Trophoblast cell (in vitro differentiated cells and primary cell): ENCODE measurements at regions not wholly inside any gene's neighbourhood (a gene's known extent, or its start where the extent isn't known, plus 50 kb on each side); places are given as distances from the start of the nearest gene placed in this dataset.

Experiments used
- DNase-seq, 2 donors: peaks; one replicate each; pipeline ENCODE4 v3.0.0-alpha.2; 2016
- H2AFZ ChIP-seq: 2 replicates; pipeline ENCODE4 v1.6.1; 2013; ENCODE audit warnings: low read length, moderate library complexity, mild to moderate bottlenecking; ENCODE audit not compliant: insufficient read depth, poor library complexity
- H2AK5ac ChIP-seq: 2 replicates; pipeline ENCODE4 v1.6.1; 2013; ENCODE audit warnings: mild to moderate bottlenecking, low read length
- H2BK120ac ChIP-seq: 2 replicates; pipeline ENCODE4 v1.6.1; 2013; ENCODE audit warnings: low read length, mild to moderate bottlenecking, moderate library complexity; ENCODE audit not compliant: insufficient read depth, poor library complexity
- H2BK12ac ChIP-seq: 2 replicates; pipeline ENCODE4 v1.6.1; 2013; ENCODE audit warnings: mild to moderate bottlenecking, low read length, moderate library complexity
- H2BK5ac ChIP-seq: 2 replicates; pipeline ENCODE4 v1.6.1; 2013; ENCODE audit warnings: low read length, low read depth, moderate library complexity, mild to moderate bottlenecking; ENCODE audit not compliant: poor library complexity
- H3K14ac ChIP-seq: 2 replicates; pipeline ENCODE4 v1.6.1; 2013; ENCODE audit warnings: mild to moderate bottlenecking, low read length
- H3K18ac ChIP-seq: 2 replicates; pipeline ENCODE4 v1.6.1; 2013; ENCODE audit warnings: mild to moderate bottlenecking, low read length
- H3K23ac ChIP-seq: 2 replicates; pipeline ENCODE4 v1.6.1; 2013; ENCODE audit warnings: low read length
- H3K27ac ChIP-seq: 2 replicates; pipeline ENCODE4 v1.5.1; 2013; ENCODE audit warnings: low read depth, mild to moderate bottlenecking, inconsistent platforms, low read length, moderate library complexity
- H3K27me3 ChIP-seq: 2 replicates; pipeline ENCODE4 v1.6.1; 2013; ENCODE audit warnings: inconsistent platforms, mild to moderate bottlenecking, low read length, moderate library complexity; ENCODE audit not compliant: insufficient read depth
- H3K36me3 ChIP-seq, 2 experiments: 1 replicate in 1 of 2; 2 replicates in 1 of 2; pipeline ENCODE4 v1.6.1; 2013; ENCODE audit warnings: low read length in 2 of 2, mild to moderate bottlenecking in 2 of 2, moderate library complexity in 1 of 2; ENCODE audit not compliant: insufficient read depth in 2 of 2, control insufficient read depth in 1 of 2
- H3K4ac ChIP-seq: 2 replicates; pipeline ENCODE4 v1.6.1; 2013; ENCODE audit warnings: low read depth, mild to moderate bottlenecking, low read length, moderate library complexity
- H3K4me1 ChIP-seq, 2 experiments: 1 replicate in 1 of 2; 2 replicates in 1 of 2; pipeline ENCODE4 v1.6.1; 2013; ENCODE audit warnings: low read length in 2 of 2, mild to moderate bottlenecking in 2 of 2, moderate library complexity in 1 of 2; ENCODE audit not compliant: insufficient read depth in 2 of 2, control insufficient read depth in 1 of 2
- H3K4me2 ChIP-seq: 2 replicates; pipeline ENCODE4 v1.6.1; 2013; ENCODE audit warnings: inconsistent platforms, mild to moderate bottlenecking, low read length, moderate library complexity
- H3K4me3 ChIP-seq: 2 replicates; pipeline ENCODE4 v1.5.1; 2013; ENCODE audit warnings: mild to moderate bottlenecking, low read depth, low read length, inconsistent platforms
- H3K79me1 ChIP-seq: one replicate; pipeline ENCODE4 v1.6.1; 2013; ENCODE audit warnings: low read length
- H3K79me2 ChIP-seq: 2 replicates; pipeline ENCODE4 v1.6.1; 2013; ENCODE audit warnings: low read length, mild to moderate bottlenecking; ENCODE audit not compliant: control insufficient read depth, insufficient read depth, poor library complexity
- H3K9ac ChIP-seq: 2 replicates; pipeline ENCODE4 v1.6.1; 2013; ENCODE audit warnings: mild to moderate bottlenecking, low read length
- H3K9me3 ChIP-seq: 2 replicates; pipeline ENCODE4 v1.6.1; 2013; ENCODE audit warnings: low read depth, mild to moderate bottlenecking, control low read depth, inconsistent platforms, low read length; ENCODE audit not compliant: insufficient read depth
- H4K12ac ChIP-seq: 2 replicates; pipeline ENCODE4 v1.6.1; 2013; ENCODE audit warnings: low read depth, mild to moderate bottlenecking, low read length, moderate library complexity
- H4K8ac ChIP-seq: 2 replicates; pipeline ENCODE4 v1.6.1; 2013; ENCODE audit warnings: low read depth, mild to moderate bottlenecking, low read length, moderate library complexity
- H4K91ac ChIP-seq: one replicate; pipeline ENCODE4 v1.6.1; 2013; ENCODE audit warnings: low read depth, mild to moderate bottlenecking, low read length, moderate library complexity
- whole genome bisulfite sequencing: extraction: QIAGEN DNeasy Blood & Tissue Kit; methylation state at CpG from one replicate; pipeline ENCODE4 v1.1.7; 2013; ENCODE audit warnings: missing lambda C conversion rate; ENCODE audit not compliant: insufficient read length, insufficient coverage; ENCODE audit errors: extremely low coverage; 5-methylcytosine and 5-hydroxymethylcytosine counted together

DNA sequence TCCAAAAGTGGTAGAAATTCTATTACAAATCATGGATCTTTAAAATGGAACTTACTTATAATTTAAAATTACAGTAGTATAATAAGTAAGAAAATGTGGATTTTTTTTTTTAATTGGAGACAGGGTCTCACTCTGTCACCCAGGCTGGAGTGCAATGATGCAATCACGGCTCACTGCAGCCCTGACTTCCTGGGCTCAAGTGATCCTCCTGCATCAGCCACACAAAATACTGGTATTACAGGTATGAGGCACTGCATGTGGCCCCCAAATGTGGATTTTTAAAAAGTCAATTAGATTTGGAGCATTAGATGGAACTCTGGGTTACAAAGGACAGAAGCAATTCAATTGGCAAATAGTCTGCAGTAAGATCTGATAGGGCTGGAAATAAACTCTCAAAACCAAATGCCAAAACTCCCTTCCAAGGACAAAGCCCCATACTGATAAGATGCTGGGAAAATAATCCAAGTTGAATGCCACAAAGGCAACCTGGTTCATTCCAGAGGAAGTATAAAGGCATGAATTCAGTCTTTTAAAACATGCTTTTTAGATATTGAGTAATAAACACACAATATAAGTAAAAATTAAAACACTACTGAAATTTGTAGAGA is 294.2 kb downstream of the ZNF248 start:
- H3K14ac ChIP-seq = no peak overlapping the region
- no peaks in the 10 kb centered on the region for H3K79me1 ChIP-seq

DNA sequence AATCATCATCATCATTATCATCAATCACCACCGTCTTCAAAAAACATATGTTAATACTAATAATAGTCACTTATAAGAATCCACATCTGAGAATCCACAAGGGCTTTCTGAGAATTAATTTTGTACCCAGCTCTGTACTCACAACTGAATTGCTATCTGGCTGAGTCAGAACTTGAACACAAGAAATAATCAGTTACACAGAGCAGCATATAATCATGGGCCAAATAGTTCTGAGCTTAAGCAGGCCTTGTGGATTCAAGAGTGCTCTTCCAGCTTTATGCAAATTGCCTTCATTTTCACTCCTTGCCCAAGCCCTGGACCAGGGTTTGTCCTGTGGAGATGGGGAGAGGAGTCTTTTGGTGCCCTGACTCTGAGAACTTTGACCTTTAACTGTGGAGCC is 304.5 kb downstream of the ZNF248 start:
- Histone ChIP-seq H3K27me3 (no peaks in the 10 kb centered on the region), H2AK5ac (no peak overlapping the region), H3K14ac (no peak overlapping the region), H3K4ac (no peak overlapping the region), H3K27ac (no peak overlapping the region), H4K12ac (no peak overlapping the region), H3K4me3 (no peak overlapping the region), H3K23ac (no peak overlapping the region), H3K9me3 (peaks cover 20% of the 10 kb centered on the region), H3K18ac (no peak overlapping the region), H2BK5ac (no peak overlapping the region), H3K79me2 (no peaks in the 10 kb centered on the region), H3K4me1 (no peaks in the 10 kb centered on the region), H4K91ac (no peak overlapping the region), H3K4me2 (no peak overlapping the region), H3K9ac (no peak overlapping the region), H3K36me3 (no peaks in the 10 kb centered on the region), H2BK120ac (no peak overlapping the region), H2BK12ac (no peak overlapping the region), H2AFZ (no peak overlapping the region), H4K8ac (no peak overlapping the region), H3K79me1 (no peaks in the 10 kb centered on the region)
- DNase-seq = no peak
- WGBS = 100% methylated on average over 1 of the region's 1 CpG

More for the DNA sequence above, 294.2 kb downstream of the ZNF248 start:
- no CpG with 5 or more reads among the region's 1 CpG for WGBS
- peaks cover 6% of the 10 kb centered on the region for H3K9me3 ChIP-seq
- no peaks in the 10 kb centered on the region for H3K4me1 ChIP-seq
- H3K79me2 ChIP-seq = no peaks in the 10 kb centered on the region
- no peak overlapping the region for H2BK12ac ChIP-seq
- no peak overlapping the region for H2AK5ac ChIP-seq
- DNase-seq = no peak
- no peak overlapping the region for H3K4me3 ChIP-seq
- H3K23ac ChIP-seq = no peak overlapping the region
- no peak overlapping the region for H3K27ac ChIP-seq
- no peak overlapping the region for H4K91ac ChIP-seq
- no peaks in the 10 kb centered on the region for H3K27me3 ChIP-seq
- H3K36me3 ChIP-seq = no peaks in the 10 kb centered on the region
- H2BK120ac ChIP-seq = no peak overlapping the region
- no peak overlapping the region for H3K4ac ChIP-seq
- H4K12ac ChIP-seq = no peak overlapping the region
- no peak overlapping the region for H3K18ac ChIP-seq
- H2BK5ac ChIP-seq = no peak overlapping the region
- no peak overlapping the region for H3K9ac ChIP-seq
- H4K8ac ChIP-seq = no peak overlapping the region
- H3K4me2 ChIP-seq = no peak overlapping the region
- H2AFZ ChIP-seq = no peak overlapping the region

DNA sequence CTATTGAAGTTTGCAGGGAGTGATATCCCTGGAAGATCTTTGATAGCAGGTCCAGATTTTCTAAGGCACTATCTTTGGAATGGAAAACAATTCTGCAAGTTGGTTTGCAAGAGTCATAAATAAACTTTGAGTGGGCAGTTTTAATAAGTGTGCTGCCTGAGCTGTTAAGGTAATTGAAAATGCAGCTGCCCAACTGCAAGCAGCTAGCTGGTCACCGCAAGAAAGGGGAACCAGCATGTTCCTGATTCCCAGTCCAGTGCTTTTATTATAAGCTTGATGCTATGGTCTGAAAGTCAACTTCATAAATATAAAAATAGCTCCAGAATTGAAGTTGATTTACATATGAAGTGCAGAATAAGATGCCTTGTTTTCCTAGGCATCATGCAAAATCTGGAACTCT is 308.4 kb downstream of the ZNF248 start:
- H3K79me2 ChIP-seq = no peaks in the 10 kb centered on the region
- no peak overlapping the region for H2AK5ac ChIP-seq
- no peak overlapping the region for H2BK12ac ChIP-seq
- H3K14ac ChIP-seq = no peak overlapping the region
- H3K9ac ChIP-seq = no peak overlapping the region
- H3K36me3 ChIP-seq = no peaks in the 10 kb centered on the region
- no peaks in the 10 kb centered on the region for H3K27me3 ChIP-seq
- no peak overlapping the region for H3K18ac ChIP-seq
- H3K4me1 ChIP-seq = no peaks in the 10 kb centered on the region
- no peak overlapping the region for H3K4ac ChIP-seq
- H3K23ac ChIP-seq = no peak overlapping the region
- H3K27ac ChIP-seq = no peak overlapping the region
- no peak for DNase-seq
- no peak overlapping the region for H4K8ac ChIP-seq
- WGBS = no CpG with 5 or more reads among the region's 1 CpG
- no peak overlapping the region for H2AFZ ChIP-seq
- no peak overlapping the region for H4K12ac ChIP-seq
- H3K4me2 ChIP-seq = no peak overlapping the region
- H4K91ac ChIP-seq = no peak overlapping the region
- no peak overlapping the region for H3K4me3 ChIP-seq
- no peaks in the 10 kb centered on the region for H3K79me1 ChIP-seq
- no peak overlapping the region for H2BK5ac ChIP-seq
- H3K9me3 ChIP-seq = peaks cover 23% of the 10 kb centered on the region
- H2BK120ac ChIP-seq = no peak overlapping the region

DNA sequence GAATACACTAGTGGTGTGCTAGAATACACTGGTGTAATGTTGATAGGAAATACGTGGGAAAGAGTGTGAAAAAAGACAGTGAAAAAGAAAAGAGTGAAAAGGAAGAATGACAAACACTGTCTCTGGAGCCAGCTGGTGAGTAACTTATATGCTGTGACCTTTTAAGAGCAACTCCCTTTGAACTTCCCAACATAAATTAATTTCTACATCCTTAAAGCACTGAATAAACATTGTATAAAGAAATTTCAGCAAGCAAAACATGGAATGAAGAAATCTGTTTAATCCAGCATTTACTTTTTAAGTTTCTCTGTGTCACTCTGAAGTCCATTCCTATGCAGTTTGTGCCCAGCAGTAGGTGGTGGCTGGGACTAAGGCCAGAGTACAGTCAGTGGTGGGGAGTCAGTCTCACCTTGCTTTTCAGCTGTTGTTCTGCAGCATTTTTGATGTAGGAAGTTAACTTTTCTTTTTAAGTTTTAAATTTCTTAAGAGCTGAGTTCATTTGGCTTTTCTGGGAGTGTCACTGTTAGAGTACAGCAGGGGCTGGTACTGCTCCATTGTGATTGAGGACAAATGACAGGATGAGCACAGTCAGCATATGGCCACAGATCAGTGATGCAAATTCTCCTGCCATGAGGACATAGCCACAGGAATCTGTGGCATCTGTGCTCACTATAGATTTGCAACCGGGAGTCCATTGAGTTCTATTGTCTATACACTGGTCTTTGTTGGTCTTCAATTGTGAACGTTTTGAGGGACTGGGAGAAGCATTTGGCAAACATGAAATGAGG is 321.8 kb downstream of the ZNF248 start:
- Histone ChIP-seq H3K4me2 (no peak overlapping the region), H4K8ac (no peak overlapping the region), H3K9me3 (peaks cover 15% of the 10 kb centered on the region), H3K36me3 (no peaks in the 10 kb centered on the region), H2AFZ (no peak overlapping the region), H2BK12ac (no peak overlapping the region), H2BK5ac (no peak overlapping the region), H3K4ac (no peak overlapping the region), H3K79me1 (no peaks in the 10 kb centered on the region), H3K79me2 (no peaks in the 10 kb centered on the region), H3K9ac (no peak overlapping the region), H2AK5ac (no peak overlapping the region), H3K4me1 (no peaks in the 10 kb centered on the region), H3K18ac (no peak overlapping the region), H3K4me3 (no peak overlapping the region), H3K27ac (no peak overlapping the region), H3K14ac (no peak overlapping the region), H3K23ac (no peak overlapping the region), H3K27me3 (no peaks in the 10 kb centered on the region), H2BK120ac (no peak overlapping the region), H4K12ac (no peak overlapping the region), H4K91ac (no peak overlapping the region)
- no CpG with 5 or more reads among the region's 3 CpGs for WGBS
- peak; percentile 37 to 67 for DNase-seq
